KOPT-K1 (cell line): ENCODE measurements at regions not wholly inside any gene's neighbourhood (a gene's known extent, or its start where the extent isn't known, plus 50 kb on each side); places are given as distances from the start of the nearest gene placed in this dataset.
"Not testable (repeated sequence)": the region's sequence is repeated elsewhere in the genome, so short reads cannot be mapped to it uniquely, and the experiment has no call there.

ENCODE experiments used
- H3K27ac ChIP-seq: fragments of 200-600 bp; sonication (generic); 2 replicates; pipeline ENCODE4 v1.5.1; 2016; ENCODE audit warnings: antibody characterized with exemption, mild to moderate bottlenecking, low read depth, low read length; ENCODE audit not compliant: poor library complexity, severe bottlenecking
- H3K36me3 ChIP-seq: fragments of 200-600 bp; sonication (generic); 2 replicates; pipeline ENCODE4 v1.5.1; 2017; ENCODE audit warnings: antibody characterized with exemption, mild to moderate bottlenecking, low read length, moderate library complexity; ENCODE audit not compliant: insufficient read depth
- H3K9me3 ChIP-seq: fragments of 200-600 bp; sonication (generic); 2 replicates; pipeline ENCODE4 v1.5.1; 2017; ENCODE audit warnings: antibody characterized with exemption, low read length, mild to moderate bottlenecking; ENCODE audit not compliant: insufficient read depth, poor library complexity, severe bottlenecking

GRCh38 chr16:54787045-54787444 lies 143.6 kb upstream of the IRX5 start:
- peaks cover 17% of the 10 kb centered on the region for H3K9me3 ChIP-seq
- H3K36me3 ChIP-seq = no peaks in the 10 kb centered on the region
- H3K27ac ChIP-seq = no peak overlapping the region

DNA sequence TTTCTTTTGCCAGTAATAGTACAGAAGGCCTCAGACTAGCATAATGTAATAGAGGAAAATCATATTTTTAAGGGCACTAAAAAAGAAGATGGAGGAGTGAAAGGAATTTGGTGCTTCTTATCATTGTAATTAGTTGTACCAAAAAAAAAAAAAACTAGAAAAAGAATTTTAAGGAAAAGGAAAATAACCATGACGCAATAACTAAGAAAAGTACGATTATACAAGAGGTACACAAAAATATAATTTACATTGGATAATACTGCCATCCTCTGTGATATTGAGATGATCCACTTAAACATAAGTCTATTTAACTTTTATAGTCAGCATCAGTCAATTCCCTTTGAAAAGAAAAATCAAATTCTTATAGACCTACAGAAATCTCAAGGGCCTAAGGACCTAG lies 146.7 kb upstream of the IRX5 start:
- peaks cover 17% of the 10 kb centered on the region for H3K9me3 ChIP-seq
- H3K27ac ChIP-seq = no peak overlapping the region
- H3K36me3 ChIP-seq = no peaks in the 10 kb centered on the region

- Histone ChIP-seq H3K9me3 (peaks cover 17% of the 10 kb centered on the region), H3K27ac (no peak overlapping the region), H3K36me3 (no peaks in the 10 kb centered on the region)
Measured at GRCh38 chr16:54783226-54783625, 147.4 kb upstream of the IRX5 start.

- H3K27ac ChIP-seq = no peak overlapping the region
- H3K9me3 ChIP-seq = no peaks in the 10 kb centered on the region
- no peaks in the 10 kb centered on the region for H3K36me3 ChIP-seq
Measured at GRCh38 chr16:54780266-54780665, 150.4 kb upstream of the IRX5 start.

GRCh38 chr16:54779549-54779948 lies 151.1 kb upstream of the IRX5 start:
- H3K36me3 ChIP-seq = no peaks in the 10 kb centered on the region
- H3K27ac ChIP-seq = no peak overlapping the region
- H3K9me3 ChIP-seq = no peaks in the 10 kb centered on the region

GRCh38 chr16:54774768-54775167 lies 155.9 kb upstream of the IRX5 start:
- H3K36me3 ChIP-seq = no peaks in the 10 kb centered on the region

GRCh38 chr16:54772400-54772799 lies 158.3 kb upstream of the IRX5 start:
- H3K27ac ChIP-seq = no peak overlapping the region
- peaks cover 5% of the 10 kb centered on the region for H3K9me3 ChIP-seq
- no peaks in the 10 kb centered on the region for H3K36me3 ChIP-seq

More at GRCh38 chr16:54774768-54775167, 155.9 kb upstream of the IRX5 start:
- H3K27ac ChIP-seq = no peak overlapping the region
- H3K9me3 ChIP-seq = peaks cover 5% of the 10 kb centered on the region

- no peaks in the 10 kb centered on the region for H3K36me3 ChIP-seq
- peaks cover 6% of the 10 kb centered on the region for H3K9me3 ChIP-seq
- H3K27ac ChIP-seq = no peak overlapping the region
Measured at GRCh38 chr16:54766355-54766754, 164.3 kb upstream of the IRX5 start.

- H3K36me3 ChIP-seq = no peaks in the 10 kb centered on the region
- no peak overlapping the region for H3K27ac ChIP-seq
- no peaks in the 10 kb centered on the region for H3K9me3 ChIP-seq
Measured at GRCh38 chr16:54750249-54750648, 180.4 kb upstream of the IRX5 start.

DNA sequence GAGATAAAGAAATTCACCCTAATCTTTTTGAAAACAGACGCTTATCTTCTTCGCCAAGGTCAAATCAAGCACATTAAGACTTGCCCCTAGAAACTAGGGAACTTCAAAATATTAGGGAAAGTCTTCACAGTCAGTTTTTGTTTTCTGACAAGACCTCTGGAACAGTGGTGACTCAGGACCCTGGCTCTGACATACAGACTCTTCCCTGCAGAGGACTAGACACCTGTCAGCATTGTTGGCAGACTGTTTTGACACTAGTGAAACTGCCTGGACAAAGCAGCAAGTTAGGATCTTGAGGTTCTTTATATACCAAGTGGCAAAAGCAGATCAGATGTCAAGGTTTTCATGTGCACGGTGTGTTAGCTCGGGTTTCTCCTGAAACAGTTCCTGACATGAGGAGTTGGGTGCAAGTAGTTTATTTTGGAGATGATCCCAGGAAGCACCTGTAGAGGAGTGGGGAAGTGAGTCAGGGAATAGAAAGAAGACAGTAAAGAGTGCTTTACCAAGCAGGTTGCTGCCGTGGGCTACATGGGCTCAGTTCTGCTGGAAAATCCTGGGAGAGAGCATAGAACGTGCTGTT lies 182.0 kb upstream of the IRX5 start:
- Histone ChIP-seq H3K36me3 (no peaks in the 10 kb centered on the region), H3K27ac (no peak overlapping the region), H3K9me3 (no peaks in the 10 kb centered on the region)

GRCh38 chr16:54746596-54746995 lies 184.1 kb upstream of the IRX5 start:
- H3K27ac ChIP-seq = no peak overlapping the region
- H3K36me3 ChIP-seq = no peaks in the 10 kb centered on the region
- no peaks in the 10 kb centered on the region for H3K9me3 ChIP-seq

DNA sequence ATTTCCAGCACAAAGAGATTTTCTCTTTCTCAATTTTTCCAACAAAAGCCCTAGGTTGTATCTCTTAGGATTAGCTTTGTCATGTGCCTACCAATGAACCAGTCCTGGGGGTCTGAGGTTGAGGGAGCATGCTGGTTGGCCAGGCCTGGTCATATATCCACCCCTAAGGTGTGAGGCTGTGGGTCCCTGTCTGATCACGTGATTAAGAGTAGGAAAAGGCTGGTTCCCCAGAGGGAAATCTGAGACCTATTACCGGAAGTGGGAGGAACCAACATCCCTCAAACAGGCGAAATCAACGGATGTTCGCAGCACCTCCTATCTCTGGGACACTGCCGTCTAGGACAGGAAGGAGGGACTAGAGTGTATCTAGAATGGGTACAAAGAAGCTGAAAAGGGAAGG lies 185.7 kb upstream of the IRX5 start:
- no peak overlapping the region for H3K27ac ChIP-seq

DNA sequence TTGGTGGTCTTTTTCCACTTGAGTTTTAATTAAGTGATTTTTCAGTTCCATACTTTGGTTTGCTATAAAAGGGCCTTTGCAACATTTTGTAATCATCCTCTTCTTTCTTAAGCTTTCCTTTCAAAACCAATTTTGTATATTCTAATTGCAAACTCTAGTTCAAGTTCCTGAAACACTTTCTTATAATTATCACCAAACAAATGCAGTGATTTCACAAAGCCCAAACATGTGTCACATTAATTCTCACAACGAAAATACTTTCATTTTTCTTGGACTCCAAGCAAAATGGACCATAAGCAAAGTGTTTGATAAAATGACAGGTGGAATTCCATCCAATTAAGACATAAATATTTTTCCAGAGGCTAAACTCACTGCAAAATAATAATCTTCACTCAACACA lies 188.2 kb upstream of the IRX5 start:
- Histone ChIP-seq H3K9me3 (no peaks in the 10 kb centered on the region), H3K36me3 (no peaks in the 10 kb centered on the region), H3K27ac (no peak overlapping the region)

More for the DNA sequence above, 185.7 kb upstream of the IRX5 start:
- Histone ChIP-seq H3K36me3 (no peaks in the 10 kb centered on the region), H3K9me3 (no peaks in the 10 kb centered on the region)

DNA sequence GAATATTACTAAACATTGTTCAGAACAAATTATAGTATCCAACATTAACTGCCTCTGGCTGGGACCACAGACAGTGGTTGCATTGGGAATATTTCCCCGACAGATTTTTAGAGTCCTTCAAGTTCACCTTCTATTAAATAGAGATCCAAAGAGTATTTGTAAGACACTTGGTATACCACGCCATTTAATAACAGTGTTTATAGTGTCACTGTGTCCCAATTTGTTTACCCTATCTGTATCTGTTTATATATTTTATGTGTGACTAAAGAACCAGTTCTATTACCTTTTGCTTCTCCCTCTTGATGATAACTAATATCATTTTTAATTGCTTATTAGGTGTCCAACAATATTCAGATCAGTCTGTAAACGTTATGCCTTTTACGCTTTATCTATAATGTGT lies 191.3 kb upstream of the IRX5 start:
- Histone ChIP-seq H3K36me3 (no peaks in the 10 kb centered on the region), H3K9me3 (no peaks in the 10 kb centered on the region), H3K27ac (no peak overlapping the region)

GRCh38 chr16:54734156-54734555 lies 196.5 kb upstream of the IRX5 start:
- peaks cover 5% of the 10 kb centered on the region for H3K9me3 ChIP-seq
- H3K27ac ChIP-seq = no peak overlapping the region
- H3K36me3 ChIP-seq = no peaks in the 10 kb centered on the region

- H3K36me3 ChIP-seq, H3K9me3 ChIP-seq, H3K27ac ChIP-seq: not testable (repeated sequence)
Measured at GRCh38 chr16:54727696-54728095, 203.0 kb upstream of the IRX5 start.
